NCI-H2227 treated with DMSO at 0.1 percent for 48 hours (cell line): ENCODE measurements at regions not wholly inside any gene's neighbourhood (a gene's known extent, or its start where the extent isn't known, plus 50 kb on each side); places are given as distances from the start of the nearest gene placed in this dataset.

Experiments used
- DNase-seq: peaks from one replicate; lab custom pipeline; 2025; lab: John Stamatoyannopoulos, UW

DNA sequence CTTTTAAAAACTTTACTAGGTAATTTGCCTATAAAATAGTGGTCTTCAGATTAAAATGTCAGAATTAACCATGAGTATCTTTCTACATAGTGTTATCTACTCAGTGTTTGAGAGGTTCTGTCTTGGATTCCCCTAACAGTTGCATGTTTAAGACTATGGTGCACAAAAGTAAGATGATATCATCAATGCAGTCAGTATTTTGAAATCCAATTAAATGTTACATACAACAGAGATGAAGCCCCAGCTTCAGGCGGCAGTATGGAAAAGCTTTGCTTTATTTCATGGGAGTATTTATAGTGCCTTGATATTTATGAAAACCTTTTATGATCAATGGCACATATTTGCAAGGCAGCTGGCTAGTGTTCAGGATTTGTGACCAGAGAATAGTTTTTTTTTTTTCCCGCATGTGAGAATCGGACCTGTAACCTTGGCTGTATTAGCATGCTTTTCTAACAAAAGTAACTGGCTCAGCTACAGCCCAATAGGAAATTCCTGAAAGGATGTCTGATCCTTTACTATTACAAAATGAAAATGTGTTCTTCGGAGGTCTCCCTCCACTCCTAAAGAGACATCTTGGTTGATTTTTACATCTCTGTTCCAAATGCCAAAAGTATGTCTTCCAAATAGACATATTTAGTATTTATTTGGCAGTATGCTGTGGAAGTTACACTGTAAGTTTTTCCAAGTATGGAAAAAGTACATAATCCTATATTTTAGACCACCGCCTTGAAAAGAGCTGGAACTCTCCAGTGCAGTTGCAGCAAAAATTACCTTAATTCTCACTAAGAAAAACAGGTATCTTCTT is 319.3 kb upstream of the UBE2E3 start:
- DNase-seq: no peak

DNA sequence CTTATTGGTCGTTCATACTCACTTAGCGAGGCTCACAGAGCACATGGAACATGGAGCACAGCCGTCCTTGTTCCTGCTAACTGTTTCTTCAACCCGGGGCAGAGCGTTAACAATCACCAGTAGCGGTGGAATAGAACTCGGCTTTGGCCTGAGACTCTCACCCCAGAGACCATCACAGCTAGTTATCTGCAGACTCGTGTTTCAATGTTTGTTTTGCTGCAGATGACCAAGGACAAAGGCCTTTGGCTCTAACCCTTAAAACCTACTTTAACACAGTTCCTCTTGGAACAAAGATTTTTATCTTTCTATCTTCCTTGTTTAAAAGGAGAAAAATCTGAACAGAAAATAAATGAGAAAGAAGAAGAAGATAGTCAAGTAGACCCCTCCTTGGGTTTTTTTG is 320.2 kb upstream of the UBE2E3 start:
- no peak for DNase-seq

DNA sequence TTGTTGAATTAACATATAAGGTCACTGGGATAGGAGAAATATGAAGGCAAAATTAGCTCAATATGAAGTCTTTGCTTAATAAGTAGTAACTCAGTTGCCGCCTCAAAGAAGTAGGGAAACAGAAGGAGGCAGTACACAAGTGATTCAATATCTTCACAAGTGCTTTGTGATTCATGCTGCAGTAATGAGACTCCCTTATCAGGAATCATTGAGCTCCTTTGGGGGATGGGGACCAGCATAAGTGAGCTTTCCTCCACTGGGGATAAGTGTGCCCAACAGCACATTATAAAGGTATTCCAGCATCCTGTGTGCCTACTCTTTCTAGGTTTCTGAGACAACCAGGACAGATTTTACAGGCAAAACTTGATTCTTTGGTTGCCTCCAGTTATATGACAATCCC is 323.4 kb upstream of the UBE2E3 start:
- no peak for DNase-seq

DNA sequence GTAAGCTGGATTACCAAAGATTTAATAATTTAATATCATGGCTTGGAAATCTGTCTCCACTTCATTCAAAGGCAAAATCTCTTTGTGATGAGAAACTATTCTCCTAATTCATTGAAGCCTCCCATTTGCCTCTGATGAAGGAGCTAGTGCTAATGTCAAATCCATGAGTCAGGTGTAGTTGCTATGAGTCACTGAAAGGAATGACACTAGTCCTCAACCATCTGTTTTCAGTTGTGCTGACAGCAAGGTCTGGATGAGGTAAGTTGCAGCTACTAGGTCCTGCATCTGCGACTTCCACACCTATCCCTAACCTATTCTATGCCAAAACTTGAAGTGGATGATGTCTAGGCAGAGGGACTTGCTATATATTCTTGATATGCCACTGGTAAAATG is 324.0 kb upstream of the UBE2E3 start:
- no peak for DNase-seq

DNA sequence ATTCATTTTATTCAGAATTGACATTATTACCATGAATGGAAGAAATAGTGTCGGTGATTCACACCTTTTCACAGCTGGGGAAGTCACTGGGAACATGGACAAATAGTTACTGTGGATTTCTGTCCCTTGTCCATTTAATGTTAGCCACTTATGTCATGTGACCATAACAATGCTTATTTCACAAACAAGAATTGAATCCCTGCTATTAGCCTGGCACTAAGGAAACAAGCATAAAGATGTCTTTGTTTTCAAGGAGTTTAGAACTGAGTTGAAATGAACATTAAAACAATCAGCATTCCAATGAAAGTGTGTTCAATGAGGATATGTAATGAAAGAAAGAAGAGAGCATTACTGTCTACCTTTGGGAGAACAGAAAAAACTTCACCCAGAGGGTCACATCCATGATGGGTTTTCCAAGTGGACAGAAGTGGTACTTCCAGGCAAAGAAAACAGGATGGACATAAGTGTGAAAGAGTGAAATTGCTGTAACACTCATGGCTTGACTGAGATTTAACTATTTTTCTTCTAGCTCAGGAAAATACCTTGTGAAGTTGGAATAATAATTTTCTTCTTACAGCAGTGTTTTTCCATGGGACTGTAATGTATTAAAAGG is 324.5 kb upstream of the UBE2E3 start:
- DNase-seq: no peak

DNA sequence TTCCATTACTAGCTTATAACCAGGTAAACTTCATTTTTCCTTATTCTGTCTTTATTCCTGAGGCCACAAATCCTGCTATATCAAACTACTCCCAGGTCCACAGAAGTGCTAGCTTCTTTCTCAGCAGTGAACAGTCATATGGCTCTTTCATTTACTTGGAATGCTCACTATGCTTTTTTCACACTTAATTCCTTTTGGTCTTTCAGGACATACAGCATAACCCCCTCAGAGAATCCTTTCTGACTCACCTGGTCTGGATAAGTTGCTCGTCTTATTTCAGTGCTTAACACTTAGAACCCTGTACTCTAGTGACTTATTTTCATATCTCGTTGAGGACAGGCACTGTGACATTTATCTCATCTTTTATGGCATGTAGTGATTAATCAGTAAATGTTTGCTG is 325.0 kb upstream of the UBE2E3 start:
- DNase-seq: no peak

DNA sequence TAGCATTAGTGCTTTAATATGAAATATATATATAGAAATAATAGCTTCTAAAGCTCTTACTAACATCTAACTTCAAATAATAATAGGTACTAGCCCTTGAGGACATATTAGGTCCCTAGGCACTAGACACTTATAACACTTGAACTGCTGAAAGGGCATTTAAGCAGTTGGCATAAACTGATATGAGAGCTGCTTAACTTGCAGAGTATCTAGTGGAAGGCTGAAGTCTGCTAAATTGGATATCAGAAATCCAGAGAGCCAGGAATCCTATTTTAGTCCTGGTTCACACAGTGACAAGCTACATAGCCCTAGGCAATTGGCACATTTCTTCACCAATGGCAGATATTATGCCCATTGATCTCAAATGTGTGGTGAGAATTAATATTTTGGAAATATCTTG is 326.9 kb upstream of the UBE2E3 start:
- no peak for DNase-seq

DNA sequence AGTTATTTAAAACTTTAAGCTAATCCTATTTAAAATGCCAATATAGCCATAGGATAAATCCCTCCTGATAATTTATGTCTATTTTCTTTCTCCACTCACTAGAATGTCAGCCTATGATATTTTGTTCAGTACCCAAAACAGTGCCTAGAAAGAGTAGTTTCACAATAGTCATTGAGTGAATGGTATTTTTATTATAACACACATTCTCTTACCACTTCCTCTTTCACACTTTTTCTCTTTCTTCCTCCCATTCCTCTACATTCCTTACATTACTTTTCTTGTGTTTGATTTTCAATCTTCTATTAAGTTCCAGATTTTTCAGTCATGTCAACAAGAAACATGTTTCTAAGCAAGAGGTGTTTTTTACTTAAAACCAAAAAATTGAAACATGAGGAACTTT is 327.6 kb upstream of the UBE2E3 start:
- no peak for DNase-seq

DNA sequence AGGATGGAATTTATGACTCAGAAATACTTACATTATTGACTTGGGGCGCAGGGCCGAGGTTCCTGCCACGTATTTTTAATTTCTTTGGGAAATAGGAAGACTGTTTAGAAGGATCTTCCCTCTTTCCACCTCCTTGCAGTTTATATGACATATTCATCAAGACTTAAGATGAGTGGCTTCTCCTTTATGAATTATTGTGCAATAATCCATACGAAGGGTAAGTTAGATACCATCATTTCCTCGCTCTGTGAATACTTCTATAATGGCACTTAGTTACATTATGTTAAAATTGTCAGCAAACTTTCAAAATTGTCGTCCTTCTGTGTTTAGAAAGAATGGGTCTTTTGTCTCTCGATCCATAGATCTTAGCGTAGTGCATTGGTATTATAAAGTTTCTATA is 328.8 kb upstream of the UBE2E3 start:
- no peak for DNase-seq

DNA sequence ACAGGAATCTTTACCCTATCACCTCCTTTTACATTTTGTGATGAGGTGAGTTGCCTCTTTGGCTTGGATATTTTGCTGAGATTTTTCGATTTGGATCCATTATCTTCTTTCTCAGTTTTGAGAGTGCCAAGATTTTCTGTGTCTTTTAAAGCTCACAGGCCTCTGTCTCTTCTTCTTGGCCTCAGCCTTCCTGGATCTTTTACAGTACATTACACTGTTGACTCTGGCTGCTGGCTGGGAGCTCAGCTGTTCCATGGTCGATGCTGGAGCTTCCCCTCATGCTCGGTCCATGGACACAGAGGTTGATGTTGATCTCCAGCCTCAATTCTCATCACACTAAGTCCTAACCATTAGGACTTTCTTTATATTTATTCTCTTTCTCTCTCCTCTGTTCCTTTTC is 332.8 kb upstream of the UBE2E3 start:
- no peak for DNase-seq

DNA sequence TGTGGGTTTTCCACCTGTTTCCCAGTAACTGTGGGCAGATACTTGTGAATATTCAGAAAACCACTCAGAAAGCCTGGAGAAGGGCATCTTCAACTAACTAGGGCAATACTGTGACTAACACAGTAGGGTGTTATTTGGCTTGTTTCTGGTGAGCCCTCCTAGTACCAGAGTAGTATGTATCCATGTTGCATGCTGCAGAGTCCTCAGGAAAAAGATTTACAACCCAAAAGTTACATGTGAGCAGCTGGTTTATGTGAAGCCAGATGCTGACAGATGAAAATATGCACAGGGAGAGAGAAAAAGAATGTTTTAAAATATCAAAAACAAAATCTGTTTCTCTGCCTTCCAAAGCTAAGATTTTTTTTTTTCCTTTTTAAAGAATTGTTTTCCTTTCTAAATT is 333.2 kb upstream of the UBE2E3 start:
- DNase-seq: no peak

DNA sequence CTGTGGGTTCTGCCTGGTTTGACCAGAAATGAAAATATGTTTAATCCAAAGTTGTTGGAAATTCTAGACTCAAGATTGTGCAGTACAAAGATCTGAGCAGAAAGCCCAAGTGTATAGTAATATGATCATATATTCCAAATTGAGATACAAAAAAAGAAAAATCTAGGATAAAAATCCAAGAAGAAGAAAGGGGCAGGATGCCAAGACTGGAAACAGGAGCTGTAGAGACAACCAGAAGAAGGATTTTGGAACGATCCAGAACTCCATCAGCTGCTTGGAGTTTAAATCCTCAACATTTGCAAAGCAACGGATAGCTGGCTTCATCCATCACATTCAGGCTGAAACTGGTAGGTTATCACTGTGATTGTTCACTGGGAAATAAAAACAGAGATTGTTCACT is 333.6 kb upstream of the UBE2E3 start:
- DNase-seq: no peak

DNA sequence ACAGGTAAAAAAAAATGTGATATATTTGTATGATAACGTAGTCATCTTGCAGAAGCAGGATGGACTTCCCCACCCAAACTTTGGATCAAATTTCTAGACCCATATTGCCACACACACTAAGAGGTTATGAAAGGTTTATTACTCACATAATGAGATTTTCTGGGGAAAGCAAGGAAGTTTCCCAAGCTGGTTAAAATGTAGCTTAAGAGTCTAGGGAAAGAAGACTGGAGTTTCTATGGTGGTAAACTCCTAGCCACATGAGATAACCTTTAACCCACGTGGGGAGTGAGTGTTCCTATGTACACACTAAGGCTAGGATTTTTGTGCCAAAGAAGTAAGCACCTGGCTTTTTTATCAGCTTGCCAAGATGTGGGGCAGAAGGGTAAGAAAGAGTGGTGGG is 335.7 kb upstream of the UBE2E3 start:
- DNase-seq: no peak

DNA sequence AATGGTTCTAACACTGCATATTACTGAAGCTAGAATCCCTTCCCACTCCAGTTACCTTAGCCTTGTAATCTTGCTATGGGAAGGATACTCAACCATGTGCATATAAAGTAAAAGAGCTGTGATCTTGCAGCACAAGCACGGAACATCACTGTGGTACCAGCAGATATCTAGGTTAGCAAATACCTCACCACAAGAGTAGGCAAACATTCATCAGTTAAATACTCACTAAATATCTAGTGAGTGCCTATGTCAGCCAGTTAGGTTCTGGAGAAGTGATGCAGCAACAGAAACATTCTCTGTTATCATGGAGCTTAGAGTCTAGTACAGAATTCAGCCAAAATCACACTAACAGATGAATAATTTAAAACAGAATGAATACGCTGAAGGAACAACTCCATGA is 349.6 kb upstream of the UBE2E3 start:
- DNase-seq: no peak

DNA sequence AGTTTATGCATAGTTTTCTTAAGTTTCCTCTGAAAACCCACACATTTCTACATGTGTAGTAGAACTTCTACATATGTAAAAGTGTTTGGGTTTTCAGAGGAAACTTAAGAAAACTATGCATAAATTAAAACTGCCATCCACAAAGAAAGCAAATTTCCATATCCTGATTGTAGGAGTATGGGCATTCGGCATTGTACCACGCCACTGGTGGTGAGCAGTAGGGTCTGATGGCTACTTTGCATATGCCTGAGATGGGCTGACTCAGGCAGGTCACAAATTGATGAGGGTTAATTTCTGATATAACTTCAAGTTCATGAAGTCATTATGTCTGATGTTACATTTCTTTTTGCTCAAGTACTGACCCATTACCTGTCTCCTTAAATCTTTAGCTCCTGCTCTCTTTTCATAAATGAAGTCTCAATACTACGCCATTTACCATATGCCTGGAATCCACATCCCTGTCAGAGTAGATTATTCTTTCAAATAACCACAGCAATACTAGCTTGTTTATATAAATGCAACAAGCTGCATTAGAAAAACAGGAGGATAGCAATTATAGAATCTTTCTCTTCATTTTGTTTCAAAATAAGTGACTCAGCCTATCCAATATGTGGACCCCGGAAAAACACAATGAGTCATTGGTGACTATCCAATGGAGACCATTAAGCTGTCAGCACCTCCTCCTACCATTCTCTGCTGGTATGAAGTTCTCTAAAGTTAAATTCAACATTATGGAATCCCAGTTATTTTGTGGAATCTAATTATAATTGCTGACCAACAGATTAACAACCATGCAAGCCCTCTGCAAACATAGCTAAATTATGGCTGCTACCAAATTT is 355.2 kb upstream of the UBE2E3 start:
- no peak for DNase-seq

DNA sequence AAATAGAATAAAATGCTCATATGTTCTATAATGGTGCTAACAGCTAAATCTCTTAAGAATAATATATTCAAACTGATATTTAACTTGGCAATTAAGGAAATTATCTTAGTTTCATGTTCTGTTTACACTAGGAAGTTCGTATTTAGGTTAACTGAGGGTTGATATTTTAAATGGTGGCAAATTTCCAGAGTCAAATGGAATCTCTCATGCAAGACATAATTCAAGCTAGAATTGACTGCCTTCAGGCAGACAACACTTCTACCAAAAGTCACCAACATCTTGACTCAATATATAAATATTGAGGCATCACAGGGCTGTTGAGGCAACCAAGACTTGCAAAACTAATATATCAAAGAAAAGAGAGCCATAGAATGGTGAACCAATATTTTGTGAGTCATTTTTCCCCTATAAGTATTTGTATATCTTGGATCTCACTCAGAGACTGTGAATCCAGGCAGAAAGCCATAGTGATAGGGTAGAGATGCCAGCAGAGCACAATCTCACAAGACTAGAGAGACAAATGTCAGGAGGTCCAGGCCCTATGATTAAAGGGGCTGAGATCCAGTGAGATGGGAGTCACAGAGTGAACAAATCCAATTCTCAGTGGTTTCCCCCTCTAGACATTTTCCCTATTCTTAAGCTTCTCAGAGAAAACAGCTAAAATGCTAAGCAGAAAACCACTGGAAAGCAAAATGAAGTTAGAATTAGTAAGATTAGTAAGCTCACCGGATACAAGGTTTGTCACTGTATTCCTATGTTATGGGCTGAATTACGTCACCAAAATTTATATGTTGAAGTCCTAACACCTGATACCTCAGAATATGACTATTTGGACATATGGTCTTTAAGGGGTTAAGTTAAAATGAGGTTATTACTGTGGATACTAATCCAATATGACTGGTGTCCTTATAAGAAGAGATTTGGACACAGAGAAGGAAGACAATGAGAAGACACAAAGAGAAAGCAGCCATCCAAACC is 358.2 kb upstream of the UBE2E3 start:
- DNase-seq: no peak

DNA sequence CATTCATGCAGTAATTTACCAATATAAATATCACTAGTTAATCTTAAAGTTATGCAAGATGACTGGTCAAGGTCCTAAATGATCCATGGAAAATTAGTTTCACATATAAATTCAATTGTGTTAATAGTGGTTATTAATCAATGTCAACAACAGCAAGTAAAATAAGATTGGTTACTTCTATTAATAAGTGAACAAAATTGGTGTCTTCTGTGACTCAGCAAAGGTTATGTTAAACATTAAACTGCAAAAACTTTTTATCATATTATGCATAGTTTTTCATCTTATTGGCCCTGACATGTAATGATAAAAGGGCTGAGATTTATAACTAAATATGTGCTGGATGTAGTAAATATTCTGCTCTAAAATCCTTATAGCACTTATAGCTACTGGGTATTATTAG is 359.0 kb upstream of the UBE2E3 start:
- no peak for DNase-seq

DNA sequence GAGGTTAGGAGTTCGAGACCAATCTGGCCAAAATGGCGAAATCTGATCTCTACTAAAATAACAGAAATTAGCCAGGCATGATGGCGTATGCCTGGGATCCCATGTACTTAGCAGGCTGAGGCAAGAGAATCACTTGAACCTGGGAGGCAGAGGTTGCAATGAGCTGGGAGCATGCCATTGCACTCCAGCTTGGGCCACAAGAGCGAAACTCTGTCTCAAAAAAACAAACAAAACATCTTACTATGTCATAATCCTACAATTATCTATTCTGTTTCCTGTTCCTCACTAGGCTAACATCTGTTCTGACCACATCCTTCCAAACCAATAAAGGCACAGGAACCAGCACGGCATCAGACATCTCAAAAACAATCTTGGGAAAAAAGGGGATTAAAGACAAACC is 361.8 kb upstream of the UBE2E3 start:
- DNase-seq: no peak

DNA sequence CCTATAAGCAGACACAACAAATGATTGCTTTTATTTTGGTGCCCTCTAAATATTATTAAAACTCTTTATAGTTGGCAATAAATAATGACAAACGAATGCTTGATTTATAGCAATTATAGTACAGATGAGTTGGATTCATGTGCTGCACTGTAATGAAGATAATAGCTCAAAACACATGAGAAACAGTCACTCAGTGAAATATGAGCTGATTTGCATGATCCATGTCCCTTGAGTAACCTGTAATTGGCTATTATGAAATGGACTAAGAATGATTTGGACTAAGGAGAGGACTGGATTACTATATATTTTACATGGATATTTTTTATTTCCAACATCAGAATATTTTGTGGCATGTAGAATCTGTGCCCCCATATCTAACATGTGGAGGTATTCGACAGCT is 365.6 kb upstream of the UBE2E3 start:
- DNase-seq: no peak

DNA sequence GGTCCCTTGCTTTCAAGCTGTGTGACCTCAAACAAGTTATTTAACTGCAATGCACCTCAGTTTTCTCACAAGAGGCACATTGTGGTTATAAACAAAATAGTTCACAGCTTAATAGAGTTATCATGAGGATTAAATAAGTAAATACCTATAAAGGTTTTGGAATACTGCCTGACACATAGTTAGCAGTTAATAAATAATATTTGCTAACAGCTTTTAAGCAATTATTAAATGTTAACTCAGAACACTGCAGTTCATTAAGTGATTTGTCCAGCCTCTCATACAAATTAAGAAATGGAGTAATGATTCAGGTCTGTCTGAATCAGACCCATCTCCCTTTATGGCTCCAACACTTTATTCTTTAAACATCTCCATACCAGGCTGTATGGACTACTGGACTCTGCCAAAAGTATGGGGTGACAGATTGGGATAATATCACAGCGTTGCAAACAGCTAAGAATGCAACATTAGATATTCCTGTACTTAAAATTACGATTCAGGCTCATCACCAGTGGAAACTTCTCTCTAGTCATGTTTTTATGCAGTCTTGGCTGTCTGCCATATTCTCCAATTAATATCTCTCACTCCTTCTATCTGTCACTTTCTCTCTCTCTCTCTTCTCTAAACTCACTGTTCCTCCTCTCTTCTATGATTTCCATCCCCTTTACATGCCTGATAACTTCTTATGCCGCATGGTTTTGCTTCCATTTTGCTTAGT is 370.6 kb upstream of the UBE2E3 start:
- no peak for DNase-seq

DNA sequence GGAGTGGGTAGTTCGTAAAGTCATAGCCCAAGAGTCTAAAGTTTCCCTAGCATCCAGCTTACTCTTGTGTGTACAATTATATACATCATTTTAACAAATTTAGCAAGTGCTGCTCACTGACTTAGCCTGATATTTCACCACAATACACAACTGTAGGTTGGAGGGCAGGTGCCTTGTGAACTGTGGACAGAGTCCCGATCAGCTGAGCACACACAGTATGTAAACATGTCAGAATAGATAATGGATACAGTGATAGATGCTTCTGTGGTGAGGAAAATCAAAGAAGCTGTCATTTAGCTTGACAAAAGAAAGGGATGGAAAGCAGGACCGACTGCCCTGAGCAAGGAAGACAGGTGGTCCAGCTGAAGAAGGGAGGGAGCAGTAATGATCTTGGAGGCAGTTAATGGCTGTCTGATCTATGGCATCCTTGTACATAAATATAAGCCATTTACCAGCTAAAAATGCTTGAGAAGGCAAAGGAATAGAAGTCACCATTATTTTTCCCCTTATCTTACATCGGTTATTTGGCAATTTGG is 372.8 kb upstream of the UBE2E3 start:
- DNase-seq: no peak
